Neural progenitor cell (in vitro differentiated cells): ENCODE measurements at regions not wholly inside any gene's neighbourhood (a gene's known extent, or its start where the extent isn't known, plus 50 kb on each side); places are given as distances from the start of the nearest gene placed in this dataset.

Source experiments
- EZH2 ChIP-seq: fragments of 200-600 bp; sonication (generic); IDR thresholded peaks from 2 replicates; pipeline ENCODE4 v1.6.1; 2017; ENCODE audit warnings: antibody characterized with exemption, mild to moderate bottlenecking, moderate library complexity
- EZH2phosphoT487 ChIP-seq: fragments of 200-600 bp; sonication (generic); IDR thresholded peaks from 2 replicates; pipeline ENCODE4 v1.6.1; 2017; ENCODE audit warnings: antibody characterized with exemption
- TF ChIP-seq, protein P1 (sequence below): fragments of 200-600 bp; sonication (generic); IDR thresholded peaks from 2 replicates; pipeline ENCODE4 v1.5.1; 2017; ENCODE audit warnings: antibody characterized with exemption, mild to moderate bottlenecking

DNA sequence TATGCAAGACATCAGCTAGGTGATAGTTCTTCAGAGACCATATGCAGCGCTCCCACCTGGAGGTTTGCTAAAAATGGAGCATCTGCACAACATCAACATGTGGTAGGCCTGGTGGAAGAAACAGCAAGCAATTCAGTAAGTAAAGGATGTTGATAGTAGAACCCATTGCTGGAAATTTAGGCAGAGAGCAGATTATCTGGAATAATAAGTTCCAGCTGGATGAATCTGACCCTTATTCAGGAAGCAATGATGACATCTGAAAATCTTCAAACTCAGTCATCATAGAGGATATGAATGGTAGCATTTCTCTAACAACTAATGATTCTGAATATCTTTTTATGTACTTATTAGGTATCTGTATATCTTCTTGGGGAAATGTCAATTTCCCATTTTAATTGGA, 225.2 kb upstream of the ANO3 start:
- TF ChIP-seq, protein P1, sequence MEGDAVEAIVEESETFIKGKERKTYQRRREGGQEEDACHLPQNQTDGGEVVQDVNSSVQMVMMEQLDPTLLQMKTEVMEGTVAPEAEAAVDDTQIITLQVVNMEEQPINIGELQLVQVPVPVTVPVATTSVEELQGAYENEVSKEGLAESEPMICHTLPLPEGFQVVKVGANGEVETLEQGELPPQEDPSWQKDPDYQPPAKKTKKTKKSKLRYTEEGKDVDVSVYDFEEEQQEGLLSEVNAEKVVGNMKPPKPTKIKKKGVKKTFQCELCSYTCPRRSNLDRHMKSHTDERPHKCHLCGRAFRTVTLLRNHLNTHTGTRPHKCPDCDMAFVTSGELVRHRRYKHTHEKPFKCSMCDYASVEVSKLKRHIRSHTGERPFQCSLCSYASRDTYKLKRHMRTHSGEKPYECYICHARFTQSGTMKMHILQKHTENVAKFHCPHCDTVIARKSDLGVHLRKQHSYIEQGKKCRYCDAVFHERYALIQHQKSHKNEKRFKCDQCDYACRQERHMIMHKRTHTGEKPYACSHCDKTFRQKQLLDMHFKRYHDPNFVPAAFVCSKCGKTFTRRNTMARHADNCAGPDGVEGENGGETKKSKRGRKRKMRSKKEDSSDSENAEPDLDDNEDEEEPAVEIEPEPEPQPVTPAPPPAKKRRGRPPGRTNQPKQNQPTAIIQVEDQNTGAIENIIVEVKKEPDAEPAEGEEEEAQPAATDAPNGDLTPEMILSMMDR: no peak
- TF ChIP-seq EZH2 (no peak), EZH2phosphoT487 (no peak)
